ENCODE measurements at regions not wholly inside any gene's neighbourhood (a gene's known extent, or its start where the extent isn't known, plus 50 kb on each side); places are given as distances from the start of the nearest gene placed in this dataset.
A peak's percentile ranks its signal among the peaks of the same experiment; 100 is the strongest.
"Not testable (repeated sequence)": the region's sequence is repeated elsewhere in the genome, so short reads cannot be mapped to it uniquely, and the experiment has no call there.

DNA sequence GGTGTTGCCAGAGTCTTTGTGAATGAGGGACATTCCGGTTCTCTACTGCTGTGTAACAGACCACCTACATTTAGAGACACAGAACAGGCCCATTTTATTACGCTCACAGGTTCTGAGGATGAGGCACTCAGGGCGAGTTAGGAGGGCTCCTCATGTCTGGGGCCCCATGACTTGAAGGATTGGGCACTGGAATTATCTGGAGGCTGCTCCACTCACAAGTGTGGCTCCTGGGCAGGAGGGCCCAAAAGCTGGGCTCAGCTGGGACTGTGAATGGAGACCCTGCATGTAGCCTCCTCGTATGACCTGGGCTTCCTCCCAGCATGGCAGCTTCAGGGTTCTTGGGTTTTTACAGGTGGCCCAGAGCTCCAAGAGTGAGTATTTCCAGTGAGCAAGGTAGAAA is 52.9 kb upstream of the MSMB start:
- H3K4me3 ChIP-seq; H3K79me2 ChIP-seq (ENCODE audit: control insufficient read depth, insufficient read depth, low read length); H3K9me1 ChIP-seq (ENCODE audit: control insufficient read depth, insufficient read depth, low read length); H3K4me1 ChIP-seq (replicated peaks in 1 of 2; ENCODE audit: control insufficient read depth in 2 of 2, insufficient read depth in 2 of 2, low read length in 2 of 2); BruUV-seq (replicated peaks); intact Hi-C loops (cut with micrococcal nuclease); CTCF ChIA-PET (ENCODE audit: low intra/inter-chr PET ratio); DNase-seq (ENCODE audit: extremely low read depth in 1 of 4, low spot score in 3 of 4); H3K4me2 ChIP-seq (ENCODE audit: insufficient read depth, low read length); H4K20me1 ChIP-seq (replicated peaks; ENCODE audit: control insufficient read depth, insufficient read depth, low read length); H3K36me3 ChIP-seq (ENCODE audit: control insufficient read depth, insufficient read depth, low read length); H3K27ac ChIP-seq (ENCODE audit: extremely low read depth, low read depth, low read length); H3K9me3 ChIP-seq (replicated peaks; ENCODE audit: control insufficient read depth, insufficient read depth, low read depth, low read length); FAIRE-seq; POLR2A ChIA-PET; H3K9ac ChIP-seq (ENCODE audit: insufficient read depth in 1 of 2, low read depth in 2 of 2, low read length in 2 of 2); H2AFZ ChIP-seq (ENCODE audit: low read depth, low read length); ATAC-seq: not testable (repeated sequence)
- in situ Hi-C loops (cut with MboI), result loop anchor here (25.0 kb wide), 1 partner anchor 1663 kb away; the partner anchor contains the start of gene SYT15B
- TF ChIP-seq YY1 (IDR thresholded peaks at IDR 0.05; ENCODE audit: borderline replicate concordance in 1 of 3, control insufficient read depth in 1 of 3, extremely low read depth in 1 of 3, insufficient read depth in 3 of 3, insufficient read length in 1 of 3, insufficient replicate concordance in 2 of 3, low read depth in 1 of 3, low read length in 2 of 3), result peak in 1 of 3 experiments; percentile 28
- peaks cover 0 to 27% of the 10 kb centered on the region in 2 experiments; a peak in 3 of 5 replicates for H3K27me3 ChIP-seq (ENCODE audit: control insufficient read depth in 2 of 2, insufficient read depth in 2 of 2, low read length in 2 of 2)
- WGBS (ENCODE audit: insufficient coverage, low coverage, missing lambda C conversion rate), result 17% methylated on average over 4 of the region's 4 CpGs

DNA sequence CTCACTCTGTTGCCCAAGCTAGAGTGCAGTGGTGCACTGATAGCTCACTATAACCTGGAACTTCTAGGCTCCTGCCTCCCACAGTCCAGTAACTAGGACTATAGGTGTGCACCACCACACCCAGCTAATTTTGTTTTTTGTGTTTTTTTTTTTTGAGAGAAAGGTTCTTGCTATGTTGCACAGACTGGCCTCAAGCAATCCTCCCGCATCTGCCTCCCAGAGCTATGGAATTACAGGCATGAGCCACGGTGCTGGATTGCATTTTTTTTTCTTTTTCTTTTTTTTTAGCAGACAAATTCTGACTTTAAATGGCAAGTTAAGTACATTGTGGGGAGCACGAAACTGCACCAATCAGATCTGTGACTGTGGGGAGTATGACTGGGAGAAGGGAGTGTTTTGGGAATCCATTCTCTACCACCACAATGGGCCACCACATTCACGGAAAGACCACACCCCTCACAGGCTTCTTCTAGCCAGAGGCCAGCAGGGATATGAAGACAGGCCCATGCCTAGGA is 58.1 kb upstream of the MSMB start:
- intact Hi-C loops (cut with micrococcal nuclease), result no loop called here
- no TSS peak for BruUV-seq (replicated peaks)
- no peak overlapping the region for H3K4me2 ChIP-seq (ENCODE audit: insufficient read depth, low read length)
- ChIA-PET CTCF (ENCODE audit: low intra/inter-chr PET ratio) (no interaction called here), POLR2A (no interaction called here)
- H3K9me3 ChIP-seq (replicated peaks; ENCODE audit: control insufficient read depth, insufficient read depth, low read depth, low read length), result no peaks in the 10 kb centered on the region
- H3K9me1 ChIP-seq (ENCODE audit: control insufficient read depth, insufficient read depth, low read length), result no peaks in the 10 kb centered on the region
- peaks cover 0 to 20% of the 10 kb centered on the region in 2 experiments; a peak in 3 of 5 replicates for H3K4me1 ChIP-seq (replicated peaks in 1 of 2; ENCODE audit: control insufficient read depth in 2 of 2, insufficient read depth in 2 of 2, low read length in 2 of 2)
- no peak overlapping the region for H3K4me3 ChIP-seq
- FAIRE-seq (no peak), DNase-seq (ENCODE audit: extremely low read depth in 1 of 4, low spot score in 3 of 4) (no peak), ATAC-seq (no peak)
- no peaks in the 10 kb centered on the region for H3K79me2 ChIP-seq (ENCODE audit: control insufficient read depth, insufficient read depth, low read length)
- in situ Hi-C loops (cut with MboI), result no loop called here
- WGBS (ENCODE audit: insufficient coverage, low coverage, missing lambda C conversion rate), result 11% methylated on average over 4 of the region's 4 CpGs
- H3K27ac ChIP-seq (ENCODE audit: extremely low read depth, low read depth, low read length), result no peak overlapping the region
- no peaks in the 10 kb centered on the region for H3K36me3 ChIP-seq (ENCODE audit: control insufficient read depth, insufficient read depth, low read length)
- H3K27me3 ChIP-seq (ENCODE audit: control insufficient read depth in 2 of 2, insufficient read depth in 2 of 2, low read length in 2 of 2), result peaks cover 8 to 13% of the 10 kb centered on the region in 2 experiments
- no peak overlapping the region for H2AFZ ChIP-seq (ENCODE audit: low read depth, low read length)
- H4K20me1 ChIP-seq (replicated peaks; ENCODE audit: control insufficient read depth, insufficient read depth, low read length), result no peaks in the 10 kb centered on the region
- no peak overlapping the region for H3K9ac ChIP-seq (ENCODE audit: insufficient read depth in 1 of 2, low read depth in 2 of 2, low read length in 2 of 2)
- TF ChIP-seq SP1 (CRISPR knock-in tag; IDR thresholded peaks at IDR 0.05) (no peak), ETV6 (IDR thresholded peaks at IDR 0.05; ENCODE audit: borderline replicate concordance in 1 of 2, low read depth in 2 of 2, low read length in 1 of 2) (no peak), ETV6 (CRISPR knock-in tag; IDR thresholded peaks at IDR 0.05; ENCODE audit: borderline replicate concordance) (no peak), SMAD1 (IDR thresholded peaks at IDR 0.05; ENCODE audit: low read depth, low read length, partially characterized antibody) (no peak), HDAC1 (IDR thresholded peaks at IDR 0.05) (no peak), ZNF133 (CRISPR knock-in tag; IDR thresholded peaks at IDR 0.05) (no peak), CREB1 (IDR thresholded peaks at IDR 0.05) (no peak), CREB1 (CRISPR knock-in tag; IDR thresholded peaks at IDR 0.05) (no peak), HDAC3 (IDR thresholded peaks at IDR 0.05; ENCODE audit: borderline replicate concordance, partially characterized antibody) (no peak), ZNF436 (CRISPR knock-in tag; IDR thresholded peaks at IDR 0.05) (no peak)
- TF ChIP-seq, protein P1, sequence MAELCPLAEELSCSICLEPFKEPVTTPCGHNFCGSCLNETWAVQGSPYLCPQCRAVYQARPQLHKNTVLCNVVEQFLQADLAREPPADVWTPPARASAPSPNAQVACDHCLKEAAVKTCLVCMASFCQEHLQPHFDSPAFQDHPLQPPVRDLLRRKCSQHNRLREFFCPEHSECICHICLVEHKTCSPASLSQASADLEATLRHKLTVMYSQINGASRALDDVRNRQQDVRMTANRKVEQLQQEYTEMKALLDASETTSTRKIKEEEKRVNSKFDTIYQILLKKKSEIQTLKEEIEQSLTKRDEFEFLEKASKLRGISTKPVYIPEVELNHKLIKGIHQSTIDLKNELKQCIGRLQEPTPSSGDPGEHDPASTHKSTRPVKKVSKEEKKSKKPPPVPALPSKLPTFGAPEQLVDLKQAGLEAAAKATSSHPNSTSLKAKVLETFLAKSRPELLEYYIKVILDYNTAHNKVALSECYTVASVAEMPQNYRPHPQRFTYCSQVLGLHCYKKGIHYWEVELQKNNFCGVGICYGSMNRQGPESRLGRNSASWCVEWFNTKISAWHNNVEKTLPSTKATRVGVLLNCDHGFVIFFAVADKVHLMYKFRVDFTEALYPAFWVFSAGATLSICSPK (IDR thresholded peaks at IDR 0.05; ENCODE audit: borderline replicate concordance), result no peak

All from K562 (cell line).